ENCODE measurements at regions not wholly inside any gene's neighbourhood (a gene's known extent, or its start where the extent isn't known, plus 50 kb on each side); places are given as distances from the start of the nearest gene placed in this dataset.

DNA sequence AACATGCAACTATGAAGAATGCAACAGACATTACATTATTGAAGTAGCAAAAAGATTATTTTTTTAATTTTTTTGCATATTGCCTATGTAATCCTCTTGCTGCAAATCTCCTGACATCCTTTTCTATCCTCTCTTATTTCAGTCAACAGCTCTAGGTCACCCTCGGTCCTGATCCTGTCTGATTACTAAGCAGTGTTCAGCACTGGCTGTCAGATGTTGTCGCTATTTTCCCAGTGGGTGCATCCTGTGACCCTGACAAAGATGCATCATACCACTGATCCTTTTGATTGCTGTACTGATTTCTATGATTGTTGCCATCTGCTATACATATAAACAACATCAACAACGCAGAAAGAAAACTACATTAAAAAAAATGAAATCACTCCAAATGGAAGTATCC, 443.7 kb upstream of the PRR20A start:
- TF ChIP-seq, protein P1, sequence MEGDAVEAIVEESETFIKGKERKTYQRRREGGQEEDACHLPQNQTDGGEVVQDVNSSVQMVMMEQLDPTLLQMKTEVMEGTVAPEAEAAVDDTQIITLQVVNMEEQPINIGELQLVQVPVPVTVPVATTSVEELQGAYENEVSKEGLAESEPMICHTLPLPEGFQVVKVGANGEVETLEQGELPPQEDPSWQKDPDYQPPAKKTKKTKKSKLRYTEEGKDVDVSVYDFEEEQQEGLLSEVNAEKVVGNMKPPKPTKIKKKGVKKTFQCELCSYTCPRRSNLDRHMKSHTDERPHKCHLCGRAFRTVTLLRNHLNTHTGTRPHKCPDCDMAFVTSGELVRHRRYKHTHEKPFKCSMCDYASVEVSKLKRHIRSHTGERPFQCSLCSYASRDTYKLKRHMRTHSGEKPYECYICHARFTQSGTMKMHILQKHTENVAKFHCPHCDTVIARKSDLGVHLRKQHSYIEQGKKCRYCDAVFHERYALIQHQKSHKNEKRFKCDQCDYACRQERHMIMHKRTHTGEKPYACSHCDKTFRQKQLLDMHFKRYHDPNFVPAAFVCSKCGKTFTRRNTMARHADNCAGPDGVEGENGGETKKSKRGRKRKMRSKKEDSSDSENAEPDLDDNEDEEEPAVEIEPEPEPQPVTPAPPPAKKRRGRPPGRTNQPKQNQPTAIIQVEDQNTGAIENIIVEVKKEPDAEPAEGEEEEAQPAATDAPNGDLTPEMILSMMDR (conservative IDR thresholded peaks at IDR 0.05; ENCODE audit: control insufficient read depth, insufficient read depth, low read depth, low read length): no peak
- no peak for DNase-seq (ENCODE audit: low read depth)
- H3K4me3 ChIP-seq (ENCODE audit: control insufficient read depth, low read depth, low read length): no peak overlapping the region

DNA sequence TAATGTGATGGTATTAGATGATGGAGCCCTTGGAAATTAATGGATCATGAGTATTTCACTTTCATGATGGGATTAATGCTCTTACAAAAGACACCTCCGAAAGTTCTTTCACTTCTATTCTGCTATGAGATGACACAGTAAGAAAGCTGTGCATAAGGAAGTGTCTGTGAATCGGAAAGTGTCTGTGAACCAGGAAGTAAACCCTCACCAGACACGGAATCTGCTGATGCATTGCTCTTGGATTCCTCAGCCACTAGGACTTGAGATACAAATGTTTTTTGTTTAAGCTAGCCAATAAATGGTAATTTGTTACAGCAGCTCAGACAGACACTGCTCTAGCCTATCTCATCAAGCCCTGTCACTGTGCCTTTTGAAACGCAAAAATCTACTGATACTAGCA, 440.4 kb upstream of the PRR20A start:
- no peak overlapping the region for H3K4me3 ChIP-seq (ENCODE audit: control insufficient read depth, low read depth, low read length)
- TF ChIP-seq, protein P1 (conservative IDR thresholded peaks at IDR 0.05; ENCODE audit: control insufficient read depth, insufficient read depth, low read depth, low read length): no peak
- no peak for DNase-seq (ENCODE audit: low read depth)

DNA sequence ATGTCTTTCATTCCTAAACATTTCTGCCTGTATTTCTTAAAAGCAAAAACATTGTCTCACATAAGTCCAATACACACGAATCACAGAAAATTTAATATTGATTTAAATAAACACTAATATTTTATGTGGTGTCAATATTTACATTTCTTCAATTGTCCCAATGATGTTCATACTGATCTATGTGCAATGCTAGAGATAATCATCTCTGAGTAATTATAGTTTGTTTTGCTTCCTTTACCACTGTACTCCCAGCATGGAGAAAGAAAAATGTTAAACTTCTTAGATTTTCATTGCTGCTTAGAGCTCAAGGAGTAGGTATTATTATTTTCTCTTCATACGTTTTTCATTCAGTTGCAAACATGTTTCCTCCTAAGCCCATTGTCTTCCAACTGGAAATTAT, 434.2 kb upstream of the PRR20A start:
- no peak for DNase-seq (ENCODE audit: low read depth)
- H3K4me3 ChIP-seq (ENCODE audit: control insufficient read depth, low read depth, low read length): no peak overlapping the region
- TF ChIP-seq, protein P1 (conservative IDR thresholded peaks at IDR 0.05; ENCODE audit: control insufficient read depth, insufficient read depth, low read depth, low read length): no peak

DNA sequence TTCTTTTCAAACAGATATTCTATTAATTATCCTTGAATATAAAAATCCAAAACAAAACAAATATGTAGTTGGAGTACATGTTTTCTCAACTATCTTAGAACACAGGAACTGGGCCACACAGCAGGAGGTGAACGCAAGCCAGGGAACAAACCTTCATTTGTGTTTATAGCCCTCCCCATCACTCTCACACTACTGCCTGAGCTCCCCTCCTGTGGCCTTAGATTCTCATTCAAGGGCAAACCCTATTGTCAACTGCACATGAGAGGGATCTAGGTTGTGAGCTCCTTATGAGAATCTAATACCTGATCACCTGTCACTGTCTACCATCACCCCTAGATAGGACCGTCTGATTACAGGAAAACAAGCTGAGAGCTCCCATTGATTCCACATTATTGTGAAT, 427.1 kb upstream of the PRR20A start:
- no peak overlapping the region for H3K4me3 ChIP-seq (ENCODE audit: control insufficient read depth, low read depth, low read length)
- TF ChIP-seq, protein P1 (conservative IDR thresholded peaks at IDR 0.05; ENCODE audit: control insufficient read depth, insufficient read depth, low read depth, low read length): no peak
- DNase-seq (ENCODE audit: low read depth): no peak

DNA sequence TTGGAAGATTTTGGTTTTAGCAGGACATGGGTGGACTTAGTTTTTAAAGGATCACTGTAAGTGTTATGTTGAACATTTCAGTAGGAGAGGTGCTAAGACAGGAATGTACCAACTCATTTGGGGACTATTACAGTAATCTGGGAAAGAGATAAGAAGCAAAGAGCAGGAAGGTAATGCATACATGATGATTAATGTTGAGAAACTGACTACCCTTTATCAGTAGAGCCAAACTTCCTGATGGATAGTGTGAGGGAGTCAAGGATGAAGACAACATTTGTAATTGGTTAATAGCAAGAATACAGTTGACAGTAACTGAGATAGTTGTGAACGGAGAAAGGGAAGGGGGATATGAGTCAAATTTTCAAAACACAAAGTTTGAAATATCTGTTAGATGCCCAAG, 421.9 kb upstream of the PRR20A start:
- TF ChIP-seq, protein P1 (conservative IDR thresholded peaks at IDR 0.05; ENCODE audit: control insufficient read depth, insufficient read depth, low read depth, low read length): no peak
- H3K4me3 ChIP-seq (ENCODE audit: control insufficient read depth, low read depth, low read length): no peak overlapping the region
- no peak for DNase-seq (ENCODE audit: low read depth)

DNA sequence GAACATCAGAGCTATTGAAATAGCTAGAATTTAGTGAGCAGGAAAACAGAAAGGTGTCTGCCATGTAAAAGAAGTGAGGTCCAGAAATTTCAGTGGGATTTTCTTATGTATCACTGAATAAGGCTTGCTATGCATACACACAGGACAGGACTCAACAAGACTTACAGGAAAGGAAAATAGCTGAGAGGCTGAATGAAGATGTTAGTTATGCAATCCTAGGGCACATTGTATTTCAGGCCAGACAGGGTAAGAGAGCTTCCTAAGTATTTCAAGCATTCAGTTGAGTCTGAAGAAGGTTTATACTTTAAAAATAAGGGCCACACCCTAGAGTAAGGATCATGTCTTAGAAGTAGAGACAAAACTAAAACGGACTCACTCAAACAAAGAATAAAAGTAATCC, 419.9 kb upstream of the PRR20A start:
- DNase-seq (ENCODE audit: low read depth): no peak
- H3K4me3 ChIP-seq (ENCODE audit: control insufficient read depth, low read depth, low read length): no peak overlapping the region
- TF ChIP-seq, protein P1 (conservative IDR thresholded peaks at IDR 0.05; ENCODE audit: control insufficient read depth, insufficient read depth, low read depth, low read length): no peak

DNA sequence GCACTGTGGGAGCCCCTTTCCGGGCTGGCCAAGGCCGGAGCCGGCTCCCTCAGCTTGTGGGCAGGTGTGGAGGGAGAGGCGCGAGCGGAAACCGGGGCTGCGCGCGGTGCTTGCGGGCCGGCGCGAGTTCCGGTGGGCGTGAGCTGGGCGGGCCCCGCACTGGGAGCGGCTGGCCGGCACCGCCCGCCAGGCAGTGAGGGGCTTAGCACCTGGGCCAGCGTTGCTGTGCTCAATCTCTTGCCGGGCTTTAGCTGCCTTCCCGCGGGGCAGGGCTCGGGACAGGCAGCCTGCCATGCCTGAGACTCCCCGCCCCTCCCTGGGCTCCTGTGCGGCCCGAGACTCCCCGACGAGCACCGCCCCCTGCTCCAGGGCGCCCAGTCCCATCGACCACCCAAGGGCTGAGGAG, 405.2 kb upstream of the PRR20A start:
- DNase-seq (ENCODE audit: low read depth): no peak
- no peak overlapping the region for H3K4me3 ChIP-seq (ENCODE audit: control insufficient read depth, low read depth, low read length)
- TF ChIP-seq, protein P1 (conservative IDR thresholded peaks at IDR 0.05; ENCODE audit: control insufficient read depth, insufficient read depth, low read depth, low read length): no peak

All from fibroblast of mammary gland (primary cell).